Endothelial cell of umbilical vein (primary cell): ENCODE measurements at regions not wholly inside any gene's neighbourhood (a gene's known extent, or its start where the extent isn't known, plus 50 kb on each side); places are given as distances from the start of the nearest gene placed in this dataset.

Experiments
- CTCF ChIP-seq, 2 donors: IDR thresholded peaks; 1 replicate in 1 of 2; 2 replicates in 1 of 2; pipeline ENCODE4 v1.5.1; 2011; ENCODE audit warnings: low read length in 2 of 2, mild to moderate bottlenecking in 2 of 2, moderate library complexity in 2 of 2, control low read depth in 1 of 2, inconsistent platforms in 1 of 2, low read depth in 1 of 2; ENCODE audit not compliant: insufficient read depth in 1 of 2; ENCODE audit errors: extremely low read depth in 1 of 2
- POLR2A ChIP-seq: IDR thresholded peaks from 2 replicates; pipeline ENCODE4 v1.6.1; 2012; ENCODE audit warnings: low read depth, mild to moderate bottlenecking, control low read depth, low read length

DNA sequence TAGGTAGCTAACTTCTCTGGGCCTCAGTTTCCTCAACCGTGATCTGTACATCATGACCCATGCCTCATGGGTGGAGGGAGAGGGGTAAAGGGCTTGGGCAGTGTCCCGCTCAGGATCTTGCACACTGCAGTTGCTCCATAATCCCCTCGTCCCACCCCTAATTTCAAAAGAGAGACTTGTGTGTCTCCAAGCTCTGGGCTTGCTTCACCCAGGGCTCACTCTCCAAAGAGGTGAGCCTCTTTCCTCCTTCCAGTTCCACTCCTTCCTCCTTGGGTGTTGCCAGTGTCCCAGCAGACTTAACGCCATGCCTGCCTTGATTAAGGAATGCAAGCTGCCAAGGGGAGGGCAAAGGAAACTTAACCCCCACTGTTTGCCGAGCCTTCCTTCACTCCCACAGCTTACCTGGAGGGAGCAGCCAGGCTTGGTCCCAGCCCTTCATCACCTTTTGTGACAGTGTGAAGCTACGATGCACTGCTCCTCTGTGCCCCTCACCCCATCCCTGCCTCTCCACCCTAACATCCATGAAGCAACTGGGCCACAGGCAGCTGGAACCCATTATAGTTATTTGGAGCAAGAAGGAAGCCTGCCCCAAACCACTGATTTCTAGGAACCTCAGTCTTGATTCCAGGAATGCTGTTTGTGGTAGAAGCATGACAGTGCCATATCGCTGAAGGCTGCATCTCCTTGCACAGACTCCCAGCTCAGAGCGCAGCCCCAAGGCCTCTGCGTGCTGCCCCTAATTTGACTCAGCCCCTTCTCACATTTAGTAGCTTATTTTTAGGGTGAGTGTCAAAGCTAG, 363.3 kb downstream of the TNS3 start:
- TF ChIP-seq CTCF (IDR thresholded peaks at IDR 0.05; ENCODE audit: extremely low read depth in 1 of 2, insufficient read depth in 1 of 2, low read depth in 1 of 2, low read length in 2 of 2) (no peak), POLR2A (no peak)
